ENCODE measurements at regions not wholly inside any gene's neighbourhood (a gene's known extent, or its start where the extent isn't known, plus 50 kb on each side); places are given as distances from the start of the nearest gene placed in this dataset.

DNA sequence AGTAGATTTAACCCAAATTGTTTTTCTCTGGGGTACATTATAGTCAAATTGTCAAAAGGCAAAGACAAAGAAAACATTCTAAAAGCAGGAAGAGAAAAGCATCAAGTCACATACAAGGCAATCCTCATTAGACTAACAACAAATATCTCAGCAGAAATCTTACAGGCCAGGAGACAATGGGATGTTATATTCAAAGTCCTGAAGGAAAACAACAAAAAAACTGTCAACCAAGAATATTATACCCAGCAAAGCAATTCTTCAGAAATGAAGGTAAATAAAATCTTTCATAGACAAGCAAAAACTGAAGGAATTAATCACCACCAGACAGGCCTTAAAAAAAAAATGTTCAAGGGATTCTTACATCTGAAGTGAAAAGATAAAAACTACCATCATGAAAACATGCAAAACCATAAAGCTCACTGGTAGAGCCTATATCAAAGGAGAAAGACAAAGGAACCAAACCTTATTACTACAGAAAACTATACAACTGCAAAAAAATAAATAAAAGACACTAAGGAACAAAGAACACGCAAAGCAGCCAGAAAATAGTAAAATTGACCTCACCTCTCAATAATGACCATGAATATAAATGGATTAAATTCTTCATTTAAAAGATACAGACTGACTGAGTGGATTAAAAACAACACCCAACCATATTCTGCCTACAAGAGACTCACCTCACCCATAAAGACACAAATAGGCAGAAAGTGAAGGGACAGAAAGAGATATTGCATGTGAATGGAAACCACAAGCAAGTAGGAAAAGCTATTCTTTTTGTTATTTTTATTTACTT, 113.8 kb upstream of the ZC3H11B start:
- DNase-seq (ENCODE audit: low read depth): no peak
- TF ChIP-seq, protein P1, sequence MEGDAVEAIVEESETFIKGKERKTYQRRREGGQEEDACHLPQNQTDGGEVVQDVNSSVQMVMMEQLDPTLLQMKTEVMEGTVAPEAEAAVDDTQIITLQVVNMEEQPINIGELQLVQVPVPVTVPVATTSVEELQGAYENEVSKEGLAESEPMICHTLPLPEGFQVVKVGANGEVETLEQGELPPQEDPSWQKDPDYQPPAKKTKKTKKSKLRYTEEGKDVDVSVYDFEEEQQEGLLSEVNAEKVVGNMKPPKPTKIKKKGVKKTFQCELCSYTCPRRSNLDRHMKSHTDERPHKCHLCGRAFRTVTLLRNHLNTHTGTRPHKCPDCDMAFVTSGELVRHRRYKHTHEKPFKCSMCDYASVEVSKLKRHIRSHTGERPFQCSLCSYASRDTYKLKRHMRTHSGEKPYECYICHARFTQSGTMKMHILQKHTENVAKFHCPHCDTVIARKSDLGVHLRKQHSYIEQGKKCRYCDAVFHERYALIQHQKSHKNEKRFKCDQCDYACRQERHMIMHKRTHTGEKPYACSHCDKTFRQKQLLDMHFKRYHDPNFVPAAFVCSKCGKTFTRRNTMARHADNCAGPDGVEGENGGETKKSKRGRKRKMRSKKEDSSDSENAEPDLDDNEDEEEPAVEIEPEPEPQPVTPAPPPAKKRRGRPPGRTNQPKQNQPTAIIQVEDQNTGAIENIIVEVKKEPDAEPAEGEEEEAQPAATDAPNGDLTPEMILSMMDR (conservative IDR thresholded peaks at IDR 0.05; ENCODE audit: control insufficient read depth, insufficient read depth, low read depth, low read length): no peak
- no peak overlapping the region for H3K4me3 ChIP-seq (ENCODE audit: control insufficient read depth, low read depth, low read length)

DNA sequence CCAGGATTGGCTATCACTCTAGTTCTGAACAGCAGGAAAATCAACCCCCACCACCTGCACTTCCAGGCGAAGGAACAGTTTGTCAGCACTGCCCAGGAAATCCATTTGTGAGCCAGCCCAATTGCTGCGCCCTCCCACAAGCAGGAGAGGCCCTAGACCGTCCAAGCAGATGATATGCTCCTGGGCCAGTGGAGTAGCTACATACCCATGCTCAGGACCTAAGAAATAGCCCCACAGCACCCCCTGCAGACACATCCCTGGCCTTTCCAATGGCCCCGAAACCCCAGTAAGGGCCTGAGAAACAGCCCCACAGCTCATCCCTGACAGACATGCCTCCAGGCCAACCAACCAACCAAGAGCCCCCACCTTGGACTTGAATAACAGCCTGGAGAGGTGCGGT, 111.5 kb upstream of the ZC3H11B start:
- H3K4me3 ChIP-seq (ENCODE audit: control insufficient read depth, low read depth, low read length): no peak overlapping the region
- TF ChIP-seq, protein P1 (conservative IDR thresholded peaks at IDR 0.05; ENCODE audit: control insufficient read depth, insufficient read depth, low read depth, low read length): no peak
- DNase-seq (ENCODE audit: low read depth): no peak

DNA sequence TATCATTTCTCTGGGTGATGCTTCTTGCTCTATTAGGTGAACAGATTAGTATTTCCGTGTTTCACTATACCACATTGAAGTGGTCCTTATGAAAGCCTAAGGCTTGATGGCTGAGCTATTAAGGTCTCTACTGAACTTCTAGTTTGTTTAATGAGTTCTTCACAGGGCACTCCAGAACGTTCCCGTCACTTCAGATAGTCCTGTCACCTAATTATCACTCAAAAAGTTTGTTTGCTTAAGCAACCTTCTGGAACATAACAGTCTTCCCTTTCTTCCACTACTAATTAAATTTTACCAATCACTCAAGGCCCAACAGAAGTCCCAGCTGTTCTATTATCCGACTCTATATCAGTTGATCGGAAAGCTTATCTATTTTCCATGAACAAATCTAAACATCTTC, 104.6 kb upstream of the ZC3H11B start:
- TF ChIP-seq, protein P1 (conservative IDR thresholded peaks at IDR 0.05; ENCODE audit: control insufficient read depth, insufficient read depth, low read depth, low read length): no peak
- H3K4me3 ChIP-seq (ENCODE audit: control insufficient read depth, low read depth, low read length): no peak overlapping the region
- no peak for DNase-seq (ENCODE audit: low read depth)

DNA sequence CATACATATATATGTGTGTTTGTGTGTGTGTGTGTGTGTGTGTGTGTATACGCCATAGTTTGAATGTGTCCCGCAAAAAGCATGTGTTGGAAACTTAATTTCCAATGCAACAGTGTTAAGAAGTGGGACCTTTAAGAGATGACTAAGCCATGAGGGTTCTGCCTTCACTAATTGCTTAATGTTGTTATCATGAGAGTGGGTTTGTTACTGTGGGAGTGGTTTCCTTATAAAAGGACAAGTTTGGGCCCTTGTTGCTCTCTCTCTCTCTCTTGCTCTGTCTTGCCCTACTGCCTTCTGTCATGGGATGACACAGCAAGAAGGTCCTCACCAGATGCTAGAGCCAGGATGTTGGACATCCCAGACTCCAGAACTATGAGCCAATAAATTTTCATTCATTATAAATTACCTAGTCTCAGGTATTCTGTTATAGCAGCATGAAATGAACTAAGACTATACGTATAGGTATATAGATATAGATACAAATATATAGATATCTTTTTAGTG, 103.8 kb upstream of the ZC3H11B start:
- TF ChIP-seq, protein P1 (conservative IDR thresholded peaks at IDR 0.05; ENCODE audit: control insufficient read depth, insufficient read depth, low read depth, low read length): no peak
- no peak for DNase-seq (ENCODE audit: low read depth)

DNA sequence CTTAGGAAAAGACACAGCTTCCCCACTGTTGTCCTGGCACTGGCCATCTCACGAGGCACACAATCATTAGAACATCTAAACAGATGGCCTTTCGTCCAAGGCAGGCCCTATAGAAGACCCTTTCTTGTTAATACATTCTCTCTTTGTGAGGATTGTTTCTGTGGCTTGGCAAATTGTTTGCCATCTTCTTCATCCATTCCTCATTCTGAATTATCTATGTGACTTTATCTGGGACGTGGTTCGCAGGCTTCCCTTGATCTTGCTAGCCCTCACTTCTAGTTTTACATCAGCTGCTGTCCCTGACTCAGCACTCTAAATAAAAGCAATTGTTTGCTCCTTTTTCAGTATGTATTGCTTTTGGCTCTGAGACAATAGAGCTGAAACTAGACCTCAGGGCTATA, 101.1 kb upstream of the ZC3H11B start:
- TF ChIP-seq, protein P1 (conservative IDR thresholded peaks at IDR 0.05; ENCODE audit: control insufficient read depth, insufficient read depth, low read depth, low read length): no peak
- no peak for DNase-seq (ENCODE audit: low read depth)
- H3K4me3 ChIP-seq (ENCODE audit: control insufficient read depth, low read depth, low read length): no peak overlapping the region

More for the DNA sequence above, 103.8 kb upstream of the ZC3H11B start:
- no peak overlapping the region for H3K4me3 ChIP-seq (ENCODE audit: control insufficient read depth, low read depth, low read length)

DNA sequence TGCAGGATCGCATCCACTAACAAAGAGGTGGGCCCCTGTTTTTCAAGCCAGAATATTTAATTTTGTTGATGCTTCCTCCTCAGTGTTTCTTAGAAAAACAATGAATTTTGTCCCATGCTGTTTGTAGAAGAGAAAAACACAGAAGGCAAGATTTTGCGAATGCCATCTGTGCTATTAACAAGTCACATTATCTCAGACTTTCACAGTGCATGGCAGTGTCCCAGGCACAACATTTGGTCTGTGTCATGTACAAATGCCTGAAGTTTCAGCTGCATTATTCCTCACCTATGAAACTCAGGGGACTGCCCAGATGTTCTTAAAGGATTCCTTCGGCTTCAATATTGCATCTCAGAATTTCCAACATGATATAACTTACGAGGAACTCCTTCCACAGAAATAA, 99.6 kb upstream of the ZC3H11B start:
- no peak overlapping the region for H3K4me3 ChIP-seq (ENCODE audit: control insufficient read depth, low read depth, low read length)
- no peak for DNase-seq (ENCODE audit: low read depth)
- TF ChIP-seq, protein P1 (conservative IDR thresholded peaks at IDR 0.05; ENCODE audit: control insufficient read depth, insufficient read depth, low read depth, low read length): no peak
